SK-N-MC (cell line): ENCODE measurements at regions not wholly inside any gene's neighbourhood (a gene's known extent, or its start where the extent isn't known, plus 50 kb on each side); places are given as distances from the start of the nearest gene placed in this dataset.
"Not testable (repeated sequence)": the region's sequence is repeated elsewhere in the genome, so short reads cannot be mapped to it uniquely, and the experiment has no call there.

ENCODE experiments used
- EZH2 ChIP-seq: fragments of 200-600 bp; sonication (generic); IDR thresholded peaks from one replicate; pipeline ENCODE4 v1.6.1; 2017; ENCODE audit warnings: antibody characterized with exemption
- POLR2AphosphoS5 ChIP-seq: IDR thresholded peaks from 2 replicates; pipeline ENCODE4 v1.6.1; 2012; ENCODE audit warnings: mild to moderate bottlenecking, low read depth, low read length, borderline replicate concordance

- TF ChIP-seq POLR2AphosphoS5, EZH2: not testable (repeated sequence)
Measured at GRCh38 chr2:225229346-225229745, 170.2 kb upstream of the NYAP2 start.
